ENCODE measurements at regions not wholly inside any gene's neighbourhood (a gene's known extent, or its start where the extent isn't known, plus 50 kb on each side); places are given as distances from the start of the nearest gene placed in this dataset.
"Not testable (repeated sequence)": the region's sequence is repeated elsewhere in the genome, so short reads cannot be mapped to it uniquely, and the experiment has no call there.

GRCh38 chr6:119491112-119491511 is 141.6 kb upstream of the MAN1A1 start:
- DNase-seq (ENCODE audit: low spot score) = not testable (repeated sequence)

DNA sequence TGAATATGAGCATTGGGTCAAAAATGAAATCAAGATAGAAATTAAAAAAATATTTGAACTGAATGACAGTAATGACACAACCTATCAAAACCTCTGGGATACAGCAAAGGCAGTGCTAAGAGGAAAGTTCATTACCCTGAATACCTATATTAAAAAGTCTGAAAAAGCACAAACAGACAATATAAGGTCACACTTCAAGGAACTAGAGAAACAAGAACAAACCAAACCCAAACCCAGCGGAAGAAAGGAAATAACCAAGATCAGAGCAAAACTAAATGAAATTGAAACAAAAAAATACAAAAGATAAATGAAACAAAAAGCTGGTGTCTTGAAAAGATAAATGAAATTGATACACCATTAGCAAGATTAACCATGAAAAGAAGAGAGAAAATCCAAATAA is 140.5 kb upstream of the MAN1A1 start:
- DNase-seq (ENCODE audit: low spot score) = not testable (repeated sequence)

DNA sequence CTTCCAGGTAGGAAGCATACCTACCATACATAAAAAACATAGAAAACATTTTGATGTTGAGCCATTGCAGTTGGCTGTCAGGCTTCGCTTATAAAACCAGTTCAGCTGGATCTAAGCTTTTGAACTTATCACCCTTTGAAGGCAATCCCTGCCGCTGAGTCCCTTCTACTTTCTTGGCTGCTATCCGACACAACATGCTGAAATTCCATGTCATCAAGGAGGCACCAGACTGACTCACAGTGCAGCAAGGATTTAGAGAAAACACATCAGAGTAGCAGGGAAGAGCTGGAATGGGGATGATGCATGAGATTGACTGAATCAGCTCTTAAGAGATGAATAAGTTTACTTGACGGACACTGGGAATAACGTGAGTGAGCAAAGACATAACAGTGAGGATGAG is 135.0 kb upstream of the MAN1A1 start:
- no peak for DNase-seq (ENCODE audit: low spot score)

DNA sequence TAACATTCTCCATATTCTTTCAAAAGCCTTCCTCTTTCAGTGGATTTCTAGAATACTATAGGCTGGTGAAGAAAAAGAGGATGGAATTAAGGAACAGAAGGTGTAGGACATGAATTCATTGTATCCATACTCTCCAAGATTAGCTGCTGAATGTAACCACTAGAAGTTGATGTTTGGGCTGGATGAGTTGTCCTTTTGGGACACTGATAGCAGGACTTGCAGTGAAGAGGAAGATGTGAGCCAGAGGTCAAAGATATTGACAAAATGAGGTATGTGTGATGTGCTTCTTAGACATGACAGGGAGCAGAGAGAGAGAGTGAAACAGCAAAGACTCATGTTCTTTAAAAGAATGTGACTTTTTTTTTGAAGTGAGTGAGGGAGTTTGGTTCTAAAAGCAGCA is 134.3 kb upstream of the MAN1A1 start:
- no peak for DNase-seq (ENCODE audit: low spot score)

- DNase-seq (ENCODE audit: low spot score) = no peak
These were observed 133.3 kb upstream of the MAN1A1 start for GRCh38 chr6:119482850-119483285.

DNA sequence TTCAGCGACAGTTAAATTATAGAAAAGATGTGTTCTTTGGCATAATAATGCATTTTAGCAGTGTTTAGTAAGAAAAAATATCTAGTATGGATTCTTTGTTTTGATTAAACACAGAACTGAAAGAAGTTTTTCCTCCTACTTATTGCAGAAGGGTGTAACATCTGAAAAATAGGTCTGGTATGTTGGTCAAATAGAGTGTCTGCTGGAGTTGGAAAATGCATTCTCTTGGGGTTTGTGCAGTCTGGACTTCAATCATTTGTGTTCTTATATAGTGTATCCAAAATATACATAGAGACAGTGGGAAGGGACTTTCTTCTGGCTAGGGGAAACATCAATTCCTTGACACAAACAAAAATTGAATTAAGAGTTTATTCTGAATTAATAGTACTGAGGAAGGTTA is 132.4 kb upstream of the MAN1A1 start:
- DNase-seq (ENCODE audit: low spot score) = no peak

DNA sequence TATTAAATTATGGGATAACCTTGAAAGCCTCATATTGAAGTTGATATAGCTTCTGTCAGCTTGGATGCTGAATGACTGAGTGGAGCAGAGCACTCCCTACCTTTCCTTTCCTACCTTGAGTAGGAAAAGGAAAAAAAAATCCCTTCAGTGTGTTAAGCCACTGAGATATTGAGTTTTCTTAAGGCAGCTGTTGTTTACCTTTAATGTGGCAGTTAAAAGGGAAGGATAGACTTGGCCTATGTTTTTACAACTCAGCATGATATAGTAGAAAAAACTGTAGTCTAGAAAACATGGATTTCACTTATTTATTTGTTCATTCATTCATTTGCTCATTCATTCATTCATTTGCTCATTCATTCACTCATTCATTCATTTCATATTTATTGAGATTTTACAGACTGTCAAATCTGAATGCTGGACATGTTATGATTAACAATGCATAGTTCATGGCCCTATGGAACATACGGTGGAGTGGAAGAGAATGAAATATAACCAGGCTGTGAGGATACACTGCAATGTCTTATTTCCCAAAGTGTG is 131.5 kb upstream of the MAN1A1 start:
- no peak for DNase-seq (ENCODE audit: low spot score)

- DNase-seq (ENCODE audit: low spot score) = no peak
These were observed 130.5 kb upstream of the MAN1A1 start for GRCh38 chr6:119479860-119480655.

- DNase-seq (ENCODE audit: low spot score) = no peak
These were observed 127.0 kb upstream of the MAN1A1 start for GRCh38 chr6:119476554-119476953.

GRCh38 chr6:119476024-119476423 is 126.5 kb upstream of the MAN1A1 start:
- DNase-seq (ENCODE audit: low spot score) = no peak

DNA sequence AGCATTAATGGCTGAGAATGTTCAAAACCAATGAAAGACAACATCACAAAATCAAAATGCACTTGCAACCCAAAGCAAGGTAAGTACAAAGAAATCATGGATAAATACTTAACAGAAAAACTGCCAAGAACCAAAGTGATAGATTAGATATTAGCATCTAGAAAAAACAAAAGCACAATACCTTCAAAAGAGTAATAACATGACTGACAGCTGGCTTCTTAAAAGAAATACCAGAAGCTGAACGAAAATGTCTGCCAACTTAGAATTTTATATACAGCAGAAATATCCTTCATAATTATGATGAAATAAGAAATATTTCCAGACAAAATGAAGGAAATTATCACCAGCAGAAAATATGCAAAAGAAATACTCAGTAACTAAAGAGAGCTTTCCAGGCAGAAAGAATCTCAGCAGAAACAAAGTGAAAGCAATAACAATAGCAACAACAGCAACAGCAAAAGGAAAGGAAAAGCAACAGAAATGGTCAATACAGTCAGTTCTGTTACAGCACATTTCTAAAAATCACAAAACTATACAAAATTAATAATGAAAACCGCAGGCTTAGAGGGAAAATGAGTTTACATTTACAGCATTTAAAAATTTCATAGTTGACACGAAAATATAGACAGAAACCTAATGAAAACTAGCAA is 121.5 kb upstream of the MAN1A1 start:
- DNase-seq (ENCODE audit: low spot score) = no peak

DNA sequence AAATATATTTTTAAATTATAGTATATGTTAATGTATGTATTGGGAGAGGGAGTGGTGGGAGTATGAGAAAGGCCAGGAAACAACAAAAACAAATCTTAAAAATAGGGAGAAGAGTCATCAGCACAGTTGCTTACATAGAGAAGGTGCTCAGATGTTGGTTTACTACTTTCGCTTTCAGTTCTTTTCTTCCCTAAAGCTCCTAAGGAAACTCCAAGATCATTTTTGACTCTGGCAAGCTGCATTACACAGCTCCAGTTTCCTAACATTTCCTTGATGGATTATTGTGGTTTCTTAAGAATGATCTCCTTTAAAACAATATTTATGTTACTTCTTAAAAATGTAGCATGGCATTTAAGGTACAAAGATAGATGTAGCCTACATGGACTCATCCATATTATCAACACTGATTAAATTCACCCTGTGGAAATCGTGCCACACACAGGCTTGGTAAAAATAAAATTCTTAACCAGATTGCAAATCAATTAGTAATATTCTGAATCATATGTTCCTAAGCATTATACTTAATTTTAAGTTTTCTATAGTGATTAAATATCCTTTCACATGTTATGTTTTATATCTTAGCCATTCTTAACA is 118.0 kb upstream of the MAN1A1 start:
- DNase-seq (ENCODE audit: low spot score) = no peak

DNA sequence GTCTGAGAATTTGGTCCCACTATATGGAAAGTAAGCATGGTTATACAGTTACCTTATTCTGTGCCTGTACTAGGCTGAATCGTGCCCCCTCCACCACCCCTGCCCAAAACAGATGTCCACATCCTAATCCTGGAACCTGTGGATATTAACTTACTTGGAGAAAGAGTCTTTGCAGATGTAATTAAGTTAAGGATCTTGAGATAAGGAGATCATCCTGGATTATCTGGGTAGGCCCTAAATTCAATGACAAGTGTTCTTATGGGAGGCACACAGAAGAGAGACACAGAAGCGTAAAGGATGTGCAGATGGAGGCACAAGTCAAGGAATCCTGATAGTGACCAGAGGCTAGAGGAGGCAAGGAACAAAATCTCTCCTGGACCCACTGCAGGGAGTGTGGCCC is 116.7 kb upstream of the MAN1A1 start:
- no peak for DNase-seq (ENCODE audit: low spot score)

- DNase-seq (ENCODE audit: low spot score) = no peak
These were observed 113.6 kb upstream of the MAN1A1 start for GRCh38 chr6:119463081-119463626.

- DNase-seq (ENCODE audit: low spot score) = no peak
These were observed 111.6 kb upstream of the MAN1A1 start for GRCh38 chr6:119461187-119461586.

DNA sequence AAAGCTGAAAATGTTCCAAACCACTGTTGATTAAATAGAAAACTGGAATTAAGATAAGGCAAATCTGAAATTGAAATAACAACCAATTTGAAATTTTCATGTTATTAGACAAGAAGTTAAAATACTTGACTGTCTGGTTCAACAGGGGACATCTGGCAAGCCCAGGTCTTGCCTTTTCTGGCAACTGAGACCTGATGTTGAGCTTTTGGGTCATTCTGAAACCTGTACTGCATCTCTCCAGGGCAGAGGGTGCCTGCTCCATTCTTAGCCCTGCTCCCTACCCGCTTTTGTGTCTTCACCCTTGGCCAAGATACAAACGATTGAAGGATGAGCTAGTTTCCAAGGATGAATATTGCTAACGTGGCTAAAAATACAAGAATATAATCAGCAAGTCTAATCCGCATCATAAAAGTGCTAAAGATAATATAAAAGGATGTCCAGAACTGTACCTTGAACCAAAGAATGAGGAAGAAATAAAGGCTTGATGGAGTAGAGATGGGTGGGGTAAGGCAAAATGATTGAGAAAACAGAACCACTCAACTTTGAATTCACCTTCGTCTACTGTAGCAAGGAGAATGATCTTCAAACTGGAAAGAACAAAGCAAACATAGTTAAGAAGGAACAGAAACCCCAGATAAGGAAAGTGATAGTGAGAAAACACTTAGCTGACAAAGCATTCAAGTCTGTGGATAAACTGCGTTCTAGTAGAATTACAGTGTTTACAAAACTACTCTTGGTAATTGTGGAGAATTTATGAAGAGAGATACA is 109.8 kb upstream of the MAN1A1 start:
- no peak for DNase-seq (ENCODE audit: low spot score)

- no peak for DNase-seq (ENCODE audit: low spot score)
These were observed 105.2 kb upstream of the MAN1A1 start for GRCh38 chr6:119454714-119455113.

GRCh38 chr6:119453242-119454200 is 104.0 kb upstream of the MAN1A1 start:
- DNase-seq (ENCODE audit: low spot score) = no peak

DNA sequence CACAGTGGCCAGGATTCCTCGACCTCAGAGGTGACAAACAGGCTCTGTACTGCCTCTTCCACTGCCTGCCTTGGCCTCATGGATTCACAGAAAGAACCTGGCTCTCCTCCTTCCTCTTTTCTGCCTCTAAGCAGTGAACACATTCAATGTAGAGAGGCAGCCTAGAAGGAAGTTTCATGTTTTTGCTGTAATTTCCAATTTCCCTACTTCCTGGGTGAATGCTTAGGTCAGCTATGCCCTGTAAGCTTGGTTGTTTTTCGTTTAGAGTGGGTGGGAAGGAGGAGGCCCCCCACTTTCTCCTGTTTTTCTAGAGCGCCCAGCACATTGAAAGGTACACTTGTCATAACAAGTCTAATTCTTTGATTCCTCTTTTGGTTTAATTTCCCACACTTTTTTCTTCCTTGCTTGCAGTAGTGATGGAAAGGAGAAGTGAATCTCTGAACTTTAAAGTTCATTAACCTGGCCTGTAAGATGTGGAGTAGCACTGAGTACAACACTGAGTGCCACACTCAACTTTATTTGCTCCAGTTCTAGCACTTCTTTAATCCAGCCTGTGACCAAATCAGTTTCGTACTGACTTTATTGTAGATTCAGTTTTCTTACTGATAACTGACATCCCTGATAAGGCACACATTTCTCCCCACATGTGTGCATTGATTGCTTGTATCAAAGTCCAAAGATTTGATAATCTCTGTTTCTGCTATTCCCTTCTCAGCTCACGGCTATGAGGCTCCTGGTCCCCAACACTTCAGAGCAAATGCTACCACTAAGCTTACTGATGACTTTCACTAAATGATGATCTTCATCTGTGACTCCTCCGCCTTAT is 100.0 kb upstream of the MAN1A1 start:
- peak; percentile 35 for DNase-seq (ENCODE audit: low spot score)

GRCh38 chr6:119447921-119448320 is 98.4 kb upstream of the MAN1A1 start:
- no peak for DNase-seq (ENCODE audit: low spot score)
